ENCODE measurements at regions not wholly inside any gene's neighbourhood (a gene's known extent, or its start where the extent isn't known, plus 50 kb on each side); places are given as distances from the start of the nearest gene placed in this dataset.
A peak's percentile ranks its signal among the peaks of the same experiment; 100 is the strongest.

DNA sequence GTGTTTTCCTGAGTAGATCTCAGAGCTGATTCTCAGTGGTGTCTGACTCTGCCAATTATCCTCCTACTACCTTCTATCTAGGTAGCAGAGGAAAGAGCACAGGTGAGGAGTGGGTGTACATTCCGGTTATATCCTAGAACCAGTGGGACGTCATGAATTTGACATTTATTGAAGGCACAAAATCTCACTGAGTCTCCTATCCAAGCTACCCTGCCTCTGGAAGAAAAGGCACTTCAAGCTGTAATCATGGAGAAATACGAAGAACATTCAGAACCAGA, 952.2 kb downstream of the TUSC7 start:
- DNase-seq (ENCODE audit: low read depth): no peak

DNA sequence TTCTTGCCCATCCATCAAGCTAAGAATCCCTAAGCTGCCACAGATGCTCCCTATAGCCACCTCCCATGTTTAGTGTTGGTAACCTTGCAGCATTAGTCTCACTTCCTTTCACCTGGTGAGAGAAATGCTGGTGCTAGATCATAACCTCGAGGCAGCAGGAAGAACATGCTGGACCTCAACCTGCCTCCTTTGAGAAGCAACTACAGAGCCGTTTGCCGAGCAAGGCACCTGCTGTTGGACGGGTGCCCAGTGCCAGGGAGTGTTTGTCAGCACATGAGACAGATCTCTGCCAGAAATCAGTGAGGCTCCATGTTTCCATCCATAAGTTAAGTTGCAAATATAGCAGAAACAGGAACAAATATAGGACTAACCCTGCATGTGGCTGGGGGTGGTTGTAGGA, 955.7 kb downstream of the TUSC7 start:
- no peak for DNase-seq (ENCODE audit: low read depth)

DNA sequence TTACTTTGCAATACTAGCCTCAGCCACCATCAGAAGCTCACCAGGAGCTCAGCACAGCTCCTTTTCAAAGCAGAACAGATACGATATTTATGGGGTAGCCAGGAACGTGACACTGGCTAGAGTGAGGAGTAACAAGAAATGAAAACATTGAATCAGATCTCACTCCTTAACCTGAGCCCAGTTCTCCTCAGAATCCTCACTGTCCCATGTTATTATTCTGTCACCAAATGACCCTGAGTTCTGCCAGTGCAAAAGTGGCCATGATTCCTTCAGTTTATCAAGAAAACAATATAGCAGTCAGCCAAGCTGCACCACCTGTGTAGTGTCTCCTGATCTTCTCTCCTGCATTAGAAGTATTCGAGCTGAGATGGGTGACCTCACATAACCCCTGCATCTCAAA, 956.7 kb downstream of the TUSC7 start:
- no peak for DNase-seq (ENCODE audit: low read depth)

DNA sequence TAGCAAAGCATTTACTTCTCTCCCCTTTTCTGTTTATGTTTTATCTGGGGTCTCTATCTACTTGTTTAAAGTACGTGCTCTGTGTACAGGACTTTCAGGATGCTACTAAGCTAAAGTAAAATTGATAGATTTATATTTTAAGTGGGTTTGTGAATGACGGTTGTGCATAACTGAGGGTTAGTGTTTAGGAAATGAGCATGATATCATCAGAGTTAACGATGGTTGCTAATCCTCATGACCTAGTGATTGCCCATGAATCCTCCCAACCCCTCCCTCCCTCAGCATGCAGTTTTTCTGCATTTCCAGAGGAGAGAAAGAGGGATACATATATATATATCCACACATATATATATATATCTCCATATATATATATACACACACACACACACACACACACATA, 957.2 kb downstream of the TUSC7 start:
- DNase-seq (ENCODE audit: low read depth): no peak

DNA sequence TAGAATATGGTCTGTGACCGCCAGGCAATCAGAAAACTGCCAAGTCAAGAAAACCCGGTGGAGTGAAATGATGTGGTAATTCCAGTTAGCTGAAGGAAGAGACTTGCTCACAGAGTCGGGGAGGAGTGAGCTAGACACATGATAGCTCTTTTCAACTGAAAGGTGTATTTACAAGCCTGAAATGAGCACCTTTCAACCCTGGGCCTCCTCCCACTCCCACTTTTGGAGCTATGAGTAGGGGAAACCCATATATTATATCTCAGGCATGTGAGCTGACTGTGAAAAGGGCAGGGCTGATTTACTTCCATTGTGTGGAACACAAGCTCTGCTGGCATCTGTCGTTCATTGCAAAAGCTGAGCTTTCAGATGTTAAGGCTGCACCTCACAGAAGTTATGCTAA, 960.2 kb downstream of the TUSC7 start:
- DNase-seq (ENCODE audit: low read depth): no peak

DNA sequence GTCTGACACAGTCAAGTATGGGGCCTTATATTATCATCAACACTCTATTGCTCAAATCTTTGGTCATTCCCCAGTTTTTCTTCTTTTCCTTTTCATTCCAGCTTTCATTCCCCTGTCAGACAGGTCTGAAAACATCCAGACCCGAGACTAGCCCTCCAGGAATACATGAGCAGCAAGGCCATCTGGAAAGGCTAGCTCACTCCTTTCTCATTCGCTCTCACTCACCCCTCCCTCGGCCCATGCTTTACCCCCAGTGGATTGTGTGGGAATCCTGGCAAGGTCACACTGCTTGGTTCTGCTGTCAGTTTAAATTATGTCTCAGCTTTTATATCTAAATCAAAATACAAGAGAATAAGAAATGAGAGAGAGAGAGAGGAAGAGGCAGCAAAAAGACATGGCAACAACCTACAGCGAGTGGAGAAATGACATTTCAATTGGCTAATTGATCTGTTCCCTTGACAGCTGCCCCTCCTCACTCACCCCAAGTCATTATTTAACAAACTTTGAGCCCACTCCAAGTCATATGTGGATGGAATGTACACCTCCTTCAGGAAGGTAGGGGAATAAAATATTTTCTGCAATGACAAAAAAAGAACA, 962.2 kb downstream of the TUSC7 start:
- DNase-seq (ENCODE audit: low read depth): no peak

DNA sequence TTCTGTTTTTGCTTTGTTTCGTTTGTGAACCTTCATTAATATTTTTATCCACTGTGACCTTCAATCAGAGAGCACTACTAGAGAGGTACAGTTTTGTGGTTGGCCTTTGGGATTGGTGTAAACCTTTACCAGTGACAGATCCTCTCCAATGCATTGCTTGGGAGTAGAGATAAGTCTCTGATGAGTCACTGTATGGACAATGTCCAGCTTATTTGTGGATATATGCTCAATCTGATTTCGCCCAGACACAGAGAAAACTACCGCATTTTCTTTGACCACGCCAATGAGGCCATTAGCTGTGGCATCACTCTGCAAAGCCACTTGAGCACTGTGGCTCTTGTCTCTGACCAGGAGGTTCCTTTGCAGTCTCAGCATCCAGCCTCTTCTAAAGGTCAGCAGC, 964.7 kb downstream of the TUSC7 start:
- DNase-seq (ENCODE audit: low read depth): no peak

DNA sequence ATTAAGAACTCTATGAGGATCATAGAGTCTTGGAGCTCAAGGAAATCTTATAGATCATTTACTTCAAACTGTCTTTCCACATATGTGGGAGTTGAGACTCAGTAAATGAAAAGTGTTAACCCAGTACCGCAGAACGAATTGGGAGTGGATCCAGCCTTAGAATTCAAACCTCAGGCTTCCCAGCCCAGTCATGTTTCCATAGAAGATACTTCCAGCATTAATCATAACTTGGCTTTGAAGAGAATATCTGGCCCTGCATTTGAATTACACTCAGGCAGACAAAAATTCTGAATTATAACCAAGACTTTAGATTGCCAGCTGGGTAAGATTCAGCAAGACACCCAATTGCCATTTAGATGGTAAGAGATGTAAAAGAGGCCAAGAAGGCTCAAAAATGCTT, 972.0 kb downstream of the TUSC7 start:
- DNase-seq (ENCODE audit: low read depth): peak; percentile 65

DNA sequence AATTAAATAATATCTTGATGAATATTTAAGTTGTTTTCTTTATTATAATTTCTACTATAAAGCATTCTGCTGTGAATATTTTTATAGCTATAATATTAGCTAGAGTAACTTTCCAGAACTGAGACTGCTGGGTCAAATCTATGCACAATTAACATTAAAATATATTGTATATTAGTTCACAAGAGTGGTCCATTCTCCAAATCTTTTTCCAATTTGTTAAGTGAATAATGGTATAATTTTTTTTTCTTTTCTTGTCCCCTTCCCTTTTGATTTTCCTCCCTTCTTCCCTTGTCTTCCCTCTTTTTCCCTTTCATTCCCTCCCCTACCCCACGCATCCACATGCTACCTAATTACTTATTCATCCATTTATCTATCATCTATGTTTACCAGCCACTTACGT, 977.5 kb downstream of the TUSC7 start:
- DNase-seq (ENCODE audit: low read depth): no peak

DNA sequence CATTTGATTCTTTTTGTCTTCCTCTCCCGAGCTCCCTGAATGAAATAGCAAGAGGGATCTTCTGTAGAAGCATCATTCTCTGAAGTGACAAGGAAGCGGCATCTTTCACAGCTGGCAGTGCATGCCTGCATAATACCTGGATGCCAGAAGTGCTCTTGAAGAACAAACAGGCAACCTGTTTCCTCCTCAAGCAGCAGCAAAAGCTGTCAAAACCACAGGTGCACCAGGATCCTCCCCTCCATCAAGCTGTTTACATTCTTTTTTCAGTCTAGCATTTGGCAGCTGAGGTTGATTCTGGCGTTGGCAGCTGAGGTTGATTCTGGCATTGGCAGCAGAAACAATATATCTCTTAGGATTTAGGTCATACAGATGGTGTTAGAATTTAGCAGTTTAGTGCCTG, 979.0 kb downstream of the TUSC7 start:
- DNase-seq (ENCODE audit: low read depth): no peak

DNA sequence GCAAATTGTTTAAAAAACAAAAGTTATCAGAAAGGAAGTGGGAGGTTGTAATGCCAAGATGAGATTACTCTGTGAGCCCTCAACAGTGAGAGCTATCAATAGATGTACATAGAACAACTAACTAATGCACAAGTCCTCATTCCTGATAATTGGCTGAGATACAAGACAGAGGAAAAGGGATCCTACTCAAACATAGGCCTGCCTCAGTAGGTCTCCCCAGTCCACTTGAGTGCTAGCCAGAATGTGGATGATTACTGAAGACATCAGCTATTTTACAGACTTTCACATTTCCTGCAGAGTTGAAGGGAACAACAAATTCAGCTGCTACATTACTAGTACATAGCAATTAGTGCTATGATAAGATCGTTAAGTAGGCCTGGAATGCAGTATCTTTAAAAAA, 981.9 kb downstream of the TUSC7 start:
- DNase-seq (ENCODE audit: low read depth): no peak

DNA sequence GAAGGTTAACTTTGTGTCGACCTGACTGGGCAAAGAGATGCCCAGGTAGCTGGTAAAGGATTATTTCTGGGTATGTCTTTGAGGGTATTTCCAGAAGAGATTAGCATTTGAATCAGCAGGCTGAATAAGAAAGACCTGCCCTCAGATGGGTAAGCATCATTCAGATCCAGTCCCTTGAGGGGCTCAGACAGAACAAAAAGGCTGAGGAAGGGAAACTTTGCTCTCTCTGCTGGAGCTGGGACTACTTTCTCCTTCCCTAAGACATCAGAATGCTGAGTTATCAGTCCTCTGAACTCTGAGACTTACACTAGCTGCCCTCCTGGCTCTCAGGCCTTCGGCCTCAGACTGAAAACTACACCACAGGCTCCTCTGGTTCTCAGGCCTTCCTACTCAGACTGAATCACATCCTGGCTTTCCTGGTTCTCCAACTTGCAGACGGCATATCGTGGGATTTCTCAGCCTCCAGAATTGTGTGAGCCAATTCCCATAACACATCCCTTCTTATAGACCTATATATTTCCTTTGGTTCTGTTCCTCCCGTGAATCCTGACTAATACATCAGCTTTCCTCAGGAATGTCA, 982.9 kb downstream of the TUSC7 start:
- peak; percentile 27 for DNase-seq (ENCODE audit: low read depth)

DNA sequence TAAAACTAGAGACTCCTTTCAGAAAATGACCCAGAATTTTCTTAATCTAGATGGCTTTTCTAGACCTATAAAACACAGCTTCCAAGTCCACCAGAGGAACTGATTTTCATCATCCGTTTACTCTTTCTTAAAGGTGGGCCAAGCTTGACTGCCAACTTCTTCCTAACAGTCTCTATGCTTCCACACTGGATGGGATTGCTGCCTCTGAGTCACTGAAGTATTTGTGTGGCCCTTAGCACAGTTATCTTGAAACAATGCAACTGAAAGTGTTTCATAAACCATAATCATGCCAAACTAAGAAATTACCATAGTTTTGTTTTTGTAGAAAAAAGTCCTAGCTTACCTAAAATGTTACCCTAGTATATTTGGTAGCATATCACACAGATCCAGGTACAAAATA, 985.7 kb downstream of the TUSC7 start:
- DNase-seq (ENCODE audit: low read depth): no peak

DNA sequence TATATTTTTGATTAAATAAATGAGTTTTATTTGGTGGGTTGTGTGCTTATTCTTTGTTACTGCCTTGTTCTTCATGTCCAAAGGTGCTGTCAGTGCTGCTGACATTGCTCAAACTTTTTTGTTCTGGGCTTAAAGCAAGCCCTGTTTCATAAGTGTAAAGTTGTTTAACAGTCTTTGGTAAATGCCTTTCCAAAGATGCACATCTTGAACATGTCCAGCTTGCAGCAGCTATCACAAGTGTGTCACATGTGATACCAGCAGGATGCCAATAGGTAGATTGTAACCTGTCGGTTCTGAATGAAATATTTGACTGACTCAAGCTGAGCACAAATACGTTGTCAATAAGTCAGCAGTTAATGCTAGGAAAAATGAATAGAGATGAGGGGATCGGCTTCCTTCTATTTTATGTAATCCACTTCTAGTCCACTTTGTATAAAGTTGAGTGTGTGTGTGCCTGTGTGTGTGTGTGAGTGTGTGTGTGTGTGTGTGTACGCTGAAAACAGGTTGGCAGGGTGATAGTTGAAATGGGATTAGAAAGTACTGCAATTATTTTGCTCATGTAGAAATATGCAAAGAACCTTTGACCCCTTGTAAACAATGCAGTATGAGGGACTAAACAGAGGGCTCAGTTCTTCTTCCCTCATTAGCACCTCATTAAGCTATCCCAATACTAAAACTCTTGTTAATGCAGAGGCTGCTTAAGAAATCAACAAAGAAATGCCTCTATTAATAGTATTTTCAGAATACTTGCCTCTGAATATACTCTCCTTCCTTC, 986.5 kb downstream of the TUSC7 start:
- DNase-seq (ENCODE audit: low read depth): no peak

DNA sequence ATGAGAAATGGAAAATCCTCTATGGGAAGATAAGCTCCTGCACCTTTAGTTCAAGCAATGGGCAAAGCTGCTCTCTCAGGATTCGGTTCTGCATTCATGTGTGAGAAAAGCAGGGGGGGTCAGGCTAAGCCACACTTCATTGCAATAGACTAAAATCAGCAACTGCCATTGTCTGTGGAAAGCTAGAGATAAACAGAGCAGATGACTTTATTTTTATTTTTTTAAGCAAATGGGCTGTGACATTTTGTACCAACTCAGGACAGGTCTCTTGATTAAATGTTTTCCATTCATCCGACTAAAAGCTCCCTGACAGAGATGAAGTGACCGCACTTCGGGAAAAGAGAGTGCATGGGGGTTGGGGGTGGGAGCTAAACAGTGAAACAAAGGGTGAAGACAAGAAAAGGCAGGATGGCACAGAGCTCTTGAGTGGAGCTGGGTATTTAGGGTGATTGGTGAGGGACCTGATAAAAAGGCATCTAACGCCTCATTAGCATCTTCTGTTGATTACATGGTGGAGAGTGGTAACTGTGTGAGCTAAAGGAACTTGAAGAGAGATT, 987.4 kb downstream of the TUSC7 start:
- no peak for DNase-seq (ENCODE audit: low read depth)

DNA sequence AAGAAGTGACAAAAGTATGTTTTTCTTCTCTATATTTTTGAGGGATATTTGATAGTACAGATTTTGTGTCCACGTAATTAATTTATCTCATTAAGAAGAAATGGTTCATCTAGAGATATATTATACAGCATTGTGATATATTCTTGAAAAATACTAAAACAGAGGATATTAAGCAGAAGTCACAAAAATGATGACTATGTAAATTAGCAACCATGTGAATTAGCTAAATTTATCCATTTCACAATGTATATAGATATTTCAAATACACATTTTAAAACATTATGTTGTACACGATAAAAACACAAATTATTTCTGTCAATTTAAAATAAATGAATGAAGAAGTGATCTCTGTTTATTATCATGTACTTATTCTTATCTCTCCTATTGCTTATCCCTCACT, 989.5 kb downstream of the TUSC7 start:
- no peak for DNase-seq (ENCODE audit: low read depth)

DNA sequence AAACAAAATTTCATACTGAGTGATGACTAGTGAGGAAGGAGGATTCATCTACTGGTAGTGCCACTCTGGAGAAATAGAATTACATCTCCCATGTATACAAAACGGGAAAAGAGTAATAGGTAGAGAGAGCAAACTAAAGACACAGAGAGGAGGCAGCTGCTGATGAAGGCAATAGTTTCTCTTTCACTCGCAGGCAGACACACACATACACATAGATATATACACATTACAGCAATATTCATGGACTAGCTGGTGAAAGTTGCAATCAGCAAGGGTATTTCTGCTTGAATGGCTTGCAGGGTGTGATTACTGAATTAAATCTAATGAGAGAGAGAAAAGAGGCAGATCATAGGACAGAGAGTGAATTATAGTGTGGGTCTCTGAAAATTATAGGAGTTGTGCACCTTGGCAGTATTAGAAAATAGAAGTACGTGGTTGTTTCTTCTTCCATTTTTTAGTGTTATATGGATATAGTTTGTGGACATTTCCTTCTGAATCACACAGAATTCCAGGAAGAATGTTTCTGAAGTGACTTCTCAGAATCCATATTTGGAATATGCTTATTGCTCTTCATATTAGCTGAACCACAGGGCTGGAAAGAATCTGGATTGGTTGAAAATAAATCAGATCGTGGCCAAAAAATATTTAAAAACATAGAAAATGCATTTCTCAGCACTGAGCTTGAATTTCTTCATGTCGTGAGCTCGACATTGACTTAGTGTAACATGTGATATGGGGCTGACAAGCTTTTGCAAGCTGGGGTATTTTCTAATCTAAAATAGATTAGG, 991.2 kb downstream of the TUSC7 start:
- no peak for DNase-seq (ENCODE audit: low read depth)

DNA sequence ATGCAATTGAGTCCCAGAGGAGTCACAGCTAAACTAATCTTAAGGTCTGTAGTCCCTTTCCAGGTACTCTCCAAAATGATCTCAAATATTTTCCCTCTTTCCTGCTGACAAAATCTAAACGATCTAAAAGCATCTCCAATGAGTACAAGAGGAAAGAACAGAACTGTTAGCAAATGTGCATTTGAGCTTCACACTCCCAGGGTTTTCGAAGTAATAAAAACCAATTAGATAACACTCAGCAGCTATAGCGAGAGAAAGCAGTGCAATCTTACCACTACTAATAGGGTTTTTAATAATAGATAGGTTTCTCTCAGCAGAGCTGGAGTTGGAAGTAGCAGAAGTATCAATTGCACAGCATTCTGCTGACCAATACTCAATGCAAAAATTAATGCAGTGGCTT, 995.4 kb downstream of the TUSC7 start:
- DNase-seq (ENCODE audit: low read depth): no peak

DNA sequence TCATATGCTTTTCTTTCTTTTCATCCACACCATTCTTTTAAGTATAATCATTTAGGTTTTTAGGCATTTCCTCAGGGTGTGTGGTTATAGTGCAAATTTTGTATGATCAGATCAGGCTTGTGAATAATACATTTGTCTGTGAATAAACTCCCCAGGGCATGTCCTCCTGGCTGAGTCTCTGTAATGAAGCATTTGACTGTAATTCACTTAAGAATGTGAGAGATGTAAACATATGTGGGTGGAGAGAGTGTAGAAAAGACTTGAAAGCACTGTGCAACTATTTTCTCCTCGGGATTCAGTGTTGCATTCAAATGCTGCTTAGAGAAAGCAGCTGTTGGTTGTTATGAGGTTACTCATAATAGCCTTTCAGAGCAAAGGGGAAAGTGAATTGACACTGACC, 996.5 kb downstream of the TUSC7 start:
- DNase-seq (ENCODE audit: low read depth): peak; percentile 88

DNA sequence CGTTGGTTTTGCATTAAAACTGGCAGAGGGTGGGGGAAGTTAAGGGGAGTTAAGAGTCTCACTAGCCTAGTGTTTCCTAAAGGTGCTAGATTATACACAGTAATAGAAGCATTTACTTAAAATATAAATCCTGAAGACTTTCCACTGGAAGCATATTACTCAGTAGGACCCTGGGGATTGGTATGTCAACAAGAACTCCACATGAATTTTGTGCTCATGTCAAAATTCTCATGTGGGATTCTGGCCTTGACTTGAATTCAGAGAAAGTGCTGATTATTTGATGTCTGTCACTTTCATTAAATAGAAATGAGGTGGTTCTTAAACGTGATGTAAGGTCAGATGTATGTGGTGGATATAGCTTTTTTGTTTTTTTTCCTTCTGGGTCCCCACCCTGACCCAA, 997.2 kb downstream of the TUSC7 start:
- DNase-seq (ENCODE audit: low read depth): no peak

DNA sequence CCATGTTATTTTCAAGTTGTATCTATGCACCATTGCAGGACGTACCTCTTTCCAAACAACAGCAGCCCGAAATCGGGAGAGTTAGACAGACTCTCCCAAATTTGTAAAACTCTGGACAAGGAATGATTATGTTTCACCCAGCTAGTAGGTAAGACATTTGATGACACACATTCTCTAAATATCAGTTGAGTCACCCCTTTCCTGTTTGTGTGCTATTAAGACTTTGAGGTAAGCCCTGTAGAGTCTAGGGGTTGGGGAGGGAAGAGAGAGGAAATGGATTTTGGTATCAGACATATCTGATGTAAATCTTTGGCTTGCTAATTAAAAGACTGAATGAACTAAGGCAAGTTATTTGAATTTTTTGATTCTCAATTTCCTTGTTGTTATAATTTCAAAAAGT, 999.0 kb downstream of the TUSC7 start:
- DNase-seq (ENCODE audit: low read depth): no peak

DNA sequence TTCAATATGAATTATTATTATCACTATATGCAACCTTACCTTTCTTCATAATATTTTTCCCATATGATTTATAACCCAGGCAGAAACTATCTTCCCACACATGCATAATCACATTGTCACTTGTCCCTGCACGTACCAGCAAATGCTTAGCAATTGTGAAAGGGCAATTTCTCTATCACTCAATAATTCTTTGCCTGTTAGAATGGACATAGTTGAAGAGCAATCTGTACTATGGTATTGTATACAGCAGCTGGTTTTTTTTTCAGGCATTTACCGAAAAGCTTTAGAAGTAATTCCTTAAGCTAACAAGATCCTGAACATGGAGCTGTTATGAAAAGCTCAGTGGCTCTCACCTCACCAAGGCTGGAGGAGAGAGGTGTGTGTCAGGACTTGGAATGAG, 999.5 kb downstream of the TUSC7 start:
- DNase-seq (ENCODE audit: low read depth): no peak

DNA sequence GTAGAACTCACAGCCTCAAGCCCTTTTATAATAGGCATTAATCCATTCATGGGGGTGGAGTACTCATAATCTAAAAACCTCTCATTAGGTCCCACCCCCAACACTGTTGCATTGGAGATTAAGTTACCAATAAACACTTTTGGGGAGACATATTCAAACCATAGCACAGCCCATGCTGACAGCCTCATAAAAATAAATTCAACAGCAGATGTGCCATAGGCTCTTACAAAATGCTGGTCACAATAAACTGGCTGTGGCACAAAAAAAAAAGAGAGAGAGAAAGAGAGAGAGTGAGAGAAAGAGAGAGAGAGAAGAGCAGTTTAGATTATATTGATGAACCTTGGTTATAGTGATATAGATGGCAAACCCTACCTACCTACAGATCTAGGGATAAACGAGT, 1000.9 kb downstream of the TUSC7 start:
- DNase-seq (ENCODE audit: low read depth): no peak

All from GM04504 (cell line).